Islet of Langerhans (tissue), 1 donor: ENCODE measurements at regions not wholly inside any gene's neighbourhood (a gene's known extent, or its start where the extent isn't known, plus 50 kb on each side); places are given as distances from the start of the nearest gene placed in this dataset.

Source experiments
- FAIRE-seq: peaks from one replicate; lab custom pipeline; 2011; peaks lifted over from hg19 to GRCh38; lab: Jason Lieb, UNC

DNA sequence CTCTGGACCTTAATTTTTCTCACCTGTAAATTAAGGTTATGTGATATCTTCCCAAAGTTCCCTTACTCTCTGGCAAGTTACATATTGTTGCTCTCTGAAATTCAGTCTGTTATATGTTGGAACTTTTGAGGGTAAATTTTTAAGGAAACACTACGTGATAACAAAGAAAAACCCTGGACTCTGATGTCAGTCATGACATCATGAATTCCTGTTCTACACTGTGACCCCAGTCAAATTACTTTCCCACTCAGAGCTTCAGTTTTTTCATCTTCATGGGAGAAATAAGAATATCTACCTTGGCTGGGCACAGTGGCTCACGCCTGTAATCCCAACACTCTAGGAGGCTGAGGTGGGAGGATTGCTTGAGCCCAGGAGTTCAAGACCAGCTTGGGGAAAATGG is 164.6 kb upstream of the RALGAPA2 start:
- FAIRE-seq = no peak

- no peak for FAIRE-seq
Measured at GRCh38 chr20:20875716-20876115, 163.3 kb upstream of the RALGAPA2 start.

DNA sequence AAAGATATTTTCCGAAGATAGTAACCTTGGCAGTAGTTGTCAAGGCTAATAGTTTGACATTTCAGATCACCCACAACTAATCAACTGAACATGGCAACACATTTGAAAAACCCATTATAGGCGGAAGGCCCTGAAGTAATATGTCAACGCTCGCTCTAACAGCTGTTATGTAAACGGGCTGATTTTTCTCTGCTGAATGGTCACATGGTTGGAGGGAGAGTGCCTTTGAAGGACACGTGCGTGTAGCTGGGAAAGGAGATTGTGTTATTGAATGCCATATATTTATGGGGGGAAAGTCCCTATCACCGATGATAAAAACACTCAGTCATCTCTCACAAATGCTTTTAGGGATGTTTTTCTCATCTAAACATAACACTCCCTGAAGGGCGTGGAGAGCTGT is 160.0 kb upstream of the RALGAPA2 start:
- FAIRE-seq = peak; percentile 94

GRCh38 chr20:20869161-20869775 is 156.8 kb upstream of the RALGAPA2 start:
- no peak for FAIRE-seq

DNA sequence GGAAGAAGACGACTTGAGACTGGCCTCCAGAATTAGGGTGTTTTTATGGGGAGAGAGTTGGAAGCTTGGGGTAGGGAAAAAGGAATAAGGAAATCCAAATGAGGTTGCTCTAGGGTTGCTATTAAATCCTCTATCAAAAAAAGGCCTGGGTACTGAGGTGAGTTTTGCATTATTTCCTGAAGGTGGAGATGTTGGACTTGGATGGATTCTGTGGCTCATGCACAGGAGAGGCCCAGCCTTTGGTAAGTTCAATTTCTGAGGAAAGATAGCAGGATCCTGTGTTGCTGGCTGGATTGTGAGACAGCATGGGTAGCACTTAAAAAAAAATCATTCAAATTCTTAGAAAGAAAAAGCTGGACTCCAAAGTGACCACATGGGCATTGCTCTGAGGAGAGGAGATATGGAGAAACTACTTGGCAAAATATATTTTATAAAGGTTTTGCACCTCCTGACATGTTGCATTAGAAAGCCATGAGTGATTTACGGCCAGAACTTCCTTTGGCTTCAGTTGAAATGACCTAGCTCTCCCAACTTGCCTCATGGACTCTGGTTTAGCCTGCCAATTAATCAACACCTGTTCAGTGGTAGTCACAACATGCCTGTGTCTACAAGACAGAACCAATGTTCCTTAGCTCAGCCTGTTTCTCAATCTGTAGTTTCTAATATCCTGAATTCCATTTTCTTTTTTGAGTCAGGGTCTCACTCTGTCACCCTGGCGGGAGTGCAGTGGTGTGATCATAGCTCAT is 152.1 kb upstream of the RALGAPA2 start:
- FAIRE-seq = peak; percentile 92

- FAIRE-seq = peak; percentile 96
Measured at GRCh38 chr20:20860078-20860806, 147.8 kb upstream of the RALGAPA2 start.

- no peak for FAIRE-seq
Measured at GRCh38 chr20:20859510-20859909, 147.1 kb upstream of the RALGAPA2 start.

GRCh38 chr20:20856956-20857355 is 144.5 kb upstream of the RALGAPA2 start:
- FAIRE-seq = no peak

DNA sequence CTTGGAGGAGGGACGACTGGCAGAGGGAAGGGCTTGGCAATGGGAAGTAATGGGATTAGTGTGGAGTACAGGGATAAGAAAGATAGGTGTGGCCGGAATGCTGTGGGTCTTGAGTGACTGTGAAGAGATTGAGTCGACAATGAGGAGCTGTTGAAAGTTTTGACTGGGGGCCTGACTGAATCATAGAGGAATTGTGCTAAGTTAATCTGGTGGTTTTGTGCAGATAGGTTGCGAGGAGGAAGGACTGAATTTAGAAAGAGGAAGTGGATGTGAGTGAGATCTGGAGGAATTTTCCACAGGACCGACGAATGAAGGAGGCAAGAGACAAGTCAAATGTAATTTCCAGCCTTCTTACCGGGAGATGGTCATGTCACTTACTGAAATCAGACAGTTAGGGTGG is 143.9 kb upstream of the RALGAPA2 start:
- FAIRE-seq = no peak

- no peak for FAIRE-seq
Measured at GRCh38 chr20:20851385-20851784, 138.9 kb upstream of the RALGAPA2 start.

DNA sequence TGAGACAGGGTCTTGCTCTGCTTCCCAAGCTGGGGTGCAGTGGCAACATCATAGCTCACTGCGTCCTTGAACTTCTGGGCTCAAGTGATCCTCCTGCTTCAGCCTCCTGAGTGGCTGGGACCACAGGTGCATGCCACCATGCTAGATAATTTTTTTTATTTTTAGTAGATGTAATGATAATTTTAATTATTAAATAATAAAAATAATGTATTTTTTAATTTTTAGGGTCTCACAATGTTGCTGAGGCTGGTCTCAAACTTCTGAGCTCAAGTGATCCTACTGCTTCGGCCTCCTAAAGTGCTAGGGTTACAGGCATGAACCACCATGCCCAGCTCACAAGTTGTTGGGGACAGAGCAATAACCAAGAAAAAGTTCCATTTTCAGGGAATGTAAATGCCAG is 138.0 kb upstream of the RALGAPA2 start:
- no peak for FAIRE-seq

DNA sequence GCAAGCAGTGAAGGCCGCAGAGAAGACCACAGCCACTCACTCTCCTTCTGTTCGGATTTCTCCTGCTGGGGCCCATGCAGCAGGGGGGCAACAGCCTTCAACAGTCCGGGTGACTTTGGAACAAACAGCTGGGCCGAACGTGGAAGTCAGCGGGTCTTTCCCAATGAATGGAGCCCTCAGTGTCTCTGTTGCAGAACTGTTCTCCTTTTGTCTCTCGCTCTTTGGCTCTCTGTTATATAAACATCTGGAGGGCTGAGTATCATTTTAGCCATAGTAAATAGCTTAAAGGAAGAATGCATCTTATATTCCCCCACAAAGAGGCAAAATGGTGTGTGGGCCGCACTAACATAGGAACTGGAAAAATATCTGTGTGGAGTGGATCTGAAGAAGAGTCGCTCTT is 136.7 kb upstream of the RALGAPA2 start:
- FAIRE-seq = no peak

DNA sequence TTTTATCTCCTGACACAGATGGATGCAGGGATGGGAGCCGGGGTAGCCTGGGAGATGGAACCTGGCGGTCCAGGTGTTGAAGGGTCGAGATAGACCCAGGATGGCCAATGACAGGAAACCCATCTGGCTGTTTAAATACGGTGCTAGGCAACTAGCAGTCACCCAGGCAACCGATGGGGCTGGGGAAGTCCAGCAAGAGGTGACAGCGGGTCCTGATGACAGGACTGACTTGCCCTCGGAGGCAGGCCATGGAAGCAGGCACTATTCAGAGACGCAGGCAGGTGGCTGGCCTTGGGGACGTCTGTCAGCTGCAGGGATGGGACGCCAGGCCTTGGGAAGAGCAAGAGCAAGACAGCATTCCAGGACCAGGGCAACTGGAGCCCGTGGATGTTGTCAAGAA is 135.4 kb upstream of the RALGAPA2 start:
- no peak for FAIRE-seq

- no peak for FAIRE-seq
Measured at GRCh38 chr20:20843982-20844381, 131.5 kb upstream of the RALGAPA2 start.

DNA sequence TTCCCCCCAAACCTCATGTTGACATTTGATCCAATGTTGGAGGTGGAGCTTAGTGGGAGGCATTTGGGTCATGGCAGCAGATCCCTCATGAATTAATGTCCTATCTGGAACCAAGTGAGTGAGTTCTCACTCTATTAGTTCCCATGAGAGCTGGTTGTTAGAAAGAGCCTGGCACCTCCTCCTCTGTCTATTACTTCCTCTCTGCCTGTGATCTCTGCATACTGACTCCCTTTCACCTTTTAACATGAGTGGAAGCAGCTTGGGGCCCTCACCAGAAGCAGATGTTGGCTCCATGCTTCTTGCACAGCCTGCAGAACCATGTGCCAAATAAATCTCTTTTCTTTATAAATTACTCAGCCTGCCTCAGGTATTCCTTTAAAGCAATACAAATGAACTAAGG is 127.3 kb upstream of the RALGAPA2 start:
- no peak for FAIRE-seq

- peak; percentile 73 for FAIRE-seq
Measured at GRCh38 chr20:20837574-20838021, 125.2 kb upstream of the RALGAPA2 start.

GRCh38 chr20:20836836-20837235 is 124.4 kb upstream of the RALGAPA2 start:
- FAIRE-seq = no peak

DNA sequence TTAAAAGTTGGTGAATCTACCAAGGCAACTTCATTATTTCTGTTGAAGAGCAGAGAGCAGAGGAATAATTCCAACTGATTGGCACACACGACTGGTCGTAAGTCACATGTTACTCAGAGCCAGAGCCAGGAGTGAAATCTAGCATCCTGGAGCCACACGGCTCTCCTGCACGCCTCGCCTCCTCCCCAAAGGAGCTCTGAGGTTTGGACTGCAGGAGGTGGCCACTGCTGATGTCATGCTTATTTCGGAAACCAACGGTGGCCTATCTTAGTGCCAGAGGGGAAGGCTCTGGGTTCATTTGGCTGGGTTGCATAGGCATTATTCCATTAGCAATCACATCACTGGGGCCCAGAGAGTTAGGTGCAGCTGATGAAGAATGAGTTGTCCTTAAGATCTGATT is 123.5 kb upstream of the RALGAPA2 start:
- FAIRE-seq = no peak

GRCh38 chr20:20834008-20834407 is 121.6 kb upstream of the RALGAPA2 start:
- FAIRE-seq = no peak

GRCh38 chr20:20832715-20833114 is 120.3 kb upstream of the RALGAPA2 start:
- no peak for FAIRE-seq

GRCh38 chr20:20831794-20832193 is 119.3 kb upstream of the RALGAPA2 start:
- no peak for FAIRE-seq

GRCh38 chr20:20829681-20830080 is 117.2 kb upstream of the RALGAPA2 start:
- FAIRE-seq = no peak

GRCh38 chr20:20827992-20828597 is 115.7 kb upstream of the RALGAPA2 start:
- FAIRE-seq = no peak
